PC-3 (cell line): ENCODE measurements at regions not wholly inside any gene's neighbourhood (a gene's known extent, or its start where the extent isn't known, plus 50 kb on each side); places are given as distances from the start of the nearest gene placed in this dataset.
A peak's percentile ranks its signal among the peaks of the same experiment; 100 is the strongest.

ENCODE experiments used
- ATAC-seq: fragments of 200-7000 bp; cut with Tn5 transposase; 2 replicates; pipeline ENCODE4 v1.9.1; 2020; ENCODE audit warnings: mild to moderate bottlenecking, moderate library complexity
- BruUV-seq: library from RNA; stranded (reverse); fragments of 400-500 nt; replicated peaks from 2 replicates; lab custom pipeline; 2021; lab: Mats Ljungman, UMichigan
- CTCF ChIA-PET: fragments of 300-600 bp; sonication (Branson Sonifier 250); formaldehyde crosslinking; loops from one replicate; lab custom pipeline; 2022; ENCODE audit warnings: antibody characterized with exemption; lab: Charles Lee
- POLR2A ChIA-PET: fragments of 300-600 bp; sonication (Branson Sonifier 250); formaldehyde crosslinking; loops from one replicate; lab custom pipeline; 2022; ENCODE audit warnings: antibody characterized with exemption; ENCODE audit not compliant: unreplicated experiment; lab: Charles Lee
- DNase-seq: peaks from one replicate; pipeline ENCODE4 v3.0.0-alpha.2; 2015
- H2AFZ ChIP-seq: fragments of 300-600 bp; sonication (generic); 2 replicates; pipeline ENCODE4 v1.6.0; 2016; ENCODE audit warnings: antibody characterized with exemption, low read length
- H3F3A ChIP-seq: fragments of 300-600 bp; sonication (generic); one replicate; pipeline ENCODE4 v1.6.0; 2017; ENCODE audit warnings: antibody characterized with exemption, low read length, control low read depth, mild to moderate bottlenecking; ENCODE audit not compliant: unreplicated experiment
- H3K27ac ChIP-seq: fragments of 300-600 bp; sonication (generic); 2 replicates; pipeline ENCODE4 v1.5.1; 2016; ENCODE audit warnings: mild to moderate bottlenecking, low read length
- H3K27me3 ChIP-seq: fragments of 300-600 bp; sonication (generic); 2 replicates; pipeline ENCODE4 v1.6.1; 2016; ENCODE audit warnings: low read length, mixed read lengths
- H3K36me3 ChIP-seq: fragments of 300-600 bp; sonication (generic); 2 replicates; pipeline ENCODE4 v1.6.1; 2016; ENCODE audit warnings: low read depth, mixed run types, low read length, mixed read lengths
- H3K4me1 ChIP-seq: fragments of 300-600 bp; sonication (generic); 2 replicates; pipeline ENCODE4 v1.5.1; 2016; ENCODE audit warnings: low read length; ENCODE audit not compliant: insufficient read depth
- H3K4me2 ChIP-seq: fragments of 300-600 bp; sonication (generic); 2 replicates; pipeline ENCODE4 v1.6.0; 2016; ENCODE audit warnings: low read length
- H3K4me3 ChIP-seq: fragments of 300-600 bp; sonication (generic); 2 replicates; pipeline ENCODE4 v1.5.1; 2016; ENCODE audit warnings: mild to moderate bottlenecking, low read length, mixed read lengths
- H3K79me2 ChIP-seq: fragments of 300-600 bp; sonication (generic); 2 replicates; pipeline ENCODE4 v1.6.1; 2017; ENCODE audit warnings: low read length, mixed read lengths
- H3K9ac ChIP-seq: fragments of 300-600 bp; sonication (generic); 2 replicates; pipeline ENCODE4 v1.6.0; 2016; ENCODE audit warnings: mild to moderate bottlenecking, low read length
- H3K9me2 ChIP-seq: fragments of 300-600 bp; sonication (generic); replicated peaks from 2 replicates; pipeline ENCODE4 v1.6.1; 2016; ENCODE audit warnings: mixed run types, low read length, mixed read lengths
- H3K9me3 ChIP-seq: fragments of 300-600 bp; sonication (generic); 2 replicates; pipeline ENCODE4 v1.6.1; 2016; ENCODE audit warnings: low read length, mixed read lengths
- H4K20me1 ChIP-seq: fragments of 300-600 bp; sonication (generic); 2 replicates; pipeline ENCODE4 v1.6.1; 2016; ENCODE audit warnings: low read length, mixed read lengths
- CTCF ChIP-seq: fragments of 300-600 bp; sonication (generic); conservative IDR thresholded peaks from 2 replicates; pipeline ENCODE4 v1.5.1; 2017; ENCODE audit warnings: antibody characterized with exemption, low read depth, mild to moderate bottlenecking, low read length
- EZH2 ChIP-seq: fragments of 300-600 bp; sonication (generic); IDR thresholded peaks from one replicate; pipeline ENCODE4 v1.6.1; 2017; ENCODE audit warnings: antibody characterized with exemption, mild to moderate bottlenecking, low read length; ENCODE audit not compliant: unreplicated experiment
- EZH2phosphoT487 ChIP-seq: fragments of 300-600 bp; sonication (generic); IDR thresholded peaks from 2 replicates; pipeline ENCODE4 v1.6.1; 2018; ENCODE audit warnings: mild to moderate bottlenecking, antibody characterized with exemption, low read length, borderline replicate concordance
- intact Hi-C: fragments of 100-400 bp; cut with micrococcal nuclease; formaldehyde crosslinking; loops from 2 replicates; pipeline ENCODE4 v1.9.0; 2023

GRCh38 chr5:130963798-130964197 lies 201.3 kb downstream of the HINT1 start:
- POLR2A ChIA-PET = no interaction called here

GRCh38 chr5:130957151-130957550 lies 207.9 kb downstream of the HINT1 start:
- ATAC-seq (no peak), DNase-seq (no peak)
- H3K4me1 ChIP-seq = no peaks in the 10 kb centered on the region
- no peak overlapping the region for H3K4me3 ChIP-seq
- no peak overlapping the region for H3K4me2 ChIP-seq
- no peaks in the 10 kb centered on the region for H3K9me2 ChIP-seq
- no peak overlapping the region for H3K9ac ChIP-seq
- H3K36me3 ChIP-seq = no peaks in the 10 kb centered on the region
- no peaks in the 10 kb centered on the region for H4K20me1 ChIP-seq
- H3F3A ChIP-seq = no peaks in the 10 kb centered on the region
- ChIA-PET CTCF (no interaction called here), POLR2A (no interaction called here)
- no peaks in the 10 kb centered on the region for H3K79me2 ChIP-seq
- no peak overlapping the region for H2AFZ ChIP-seq
- H3K27me3 ChIP-seq = no peaks in the 10 kb centered on the region
- TF ChIP-seq CTCF (no peak), EZH2phosphoT487 (no peak), EZH2 (no peak)
- intact Hi-C loops = no loop called here
- H3K9me3 ChIP-seq = no peaks in the 10 kb centered on the region
- no TSS peak for BruUV-seq
- H3K27ac ChIP-seq = no peak overlapping the region

More at GRCh38 chr5:130963798-130964197, 201.3 kb downstream of the HINT1 start:
- Histone ChIP-seq H3F3A (no peaks in the 10 kb centered on the region), H3K9me2 (no peaks in the 10 kb centered on the region), H3K9me3 (no peaks in the 10 kb centered on the region), H3K27me3 (no peaks in the 10 kb centered on the region), H3K27ac (no peak overlapping the region), H3K4me1 (peaks cover 21% of the 10 kb centered on the region), H2AFZ (no peak overlapping the region), H3K4me2 (0 out of 2 replicates have a peak overlapping the region, but pooled peaks have one; percentile 29), H4K20me1 (no peaks in the 10 kb centered on the region), H3K9ac (no peak overlapping the region), H3K4me3 (no peak overlapping the region), H3K36me3 (no peaks in the 10 kb centered on the region), H3K79me2 (no peaks in the 10 kb centered on the region)
- intact Hi-C loops = no loop called here
- CTCF ChIA-PET = no interaction called here
- peak; percentile 29 for DNase-seq
- BruUV-seq = no TSS peak
- TF ChIP-seq CTCF = no peak
- no peak for TF ChIP-seq EZH2phosphoT487
- TF ChIP-seq EZH2 = no peak
- peak; percentile 71 for ATAC-seq

- no peaks in the 10 kb centered on the region for H4K20me1 ChIP-seq
- no peak overlapping the region for H2AFZ ChIP-seq
- H3K27me3 ChIP-seq = no peaks in the 10 kb centered on the region
- ChIA-PET POLR2A (no interaction called here), CTCF (no interaction called here)
- DNase-seq = no peak
- no peak for ATAC-seq
- no peaks in the 10 kb centered on the region for H3K79me2 ChIP-seq
- H3K9me3 ChIP-seq = no peaks in the 10 kb centered on the region
- H3K9ac ChIP-seq = no peak overlapping the region
- H3K4me2 ChIP-seq = no peak overlapping the region
- no peaks in the 10 kb centered on the region for H3K36me3 ChIP-seq
- BruUV-seq = no TSS peak
- H3K27ac ChIP-seq = no peak overlapping the region
- TF ChIP-seq EZH2 (no peak), EZH2phosphoT487 (no peak), CTCF (no peak)
- no peak overlapping the region for H3K4me3 ChIP-seq
- H3K9me2 ChIP-seq = no peaks in the 10 kb centered on the region
- no peaks in the 10 kb centered on the region for H3F3A ChIP-seq
- H3K4me1 ChIP-seq = no peaks in the 10 kb centered on the region
- intact Hi-C loops = no loop called here
Observed at GRCh38 chr5:130955041-130955440, 210.0 kb downstream of the HINT1 start.
